Cardiac fibroblast (primary cell): ENCODE measurements at regions not wholly inside any gene's neighbourhood (a gene's known extent, or its start where the extent isn't known, plus 50 kb on each side); places are given as distances from the start of the nearest gene placed in this dataset.

ENCODE experiments used
- DNase-seq, 2 donors: peaks; one replicate each; pipeline versions ENCODE4 v3.0.0 to v3.0.0-alpha.2; 2010; ENCODE audit warnings: low read depth in 2 of 2
- H3K4me3 ChIP-seq, 2 donors: replicated peaks in 1 of 2; 1 replicate in 1 of 2; 2 replicates in 1 of 2; pipeline ENCODE4 v1.5.1; 2011; ENCODE audit warnings: low read depth in 2 of 2, low read length in 2 of 2, mild to moderate bottlenecking in 2 of 2, moderate library complexity in 1 of 2
- CTCF ChIP-seq: IDR thresholded peaks from one replicate; pipeline ENCODE4 v1.5.1; 2011; ENCODE audit warnings: low read depth, mild to moderate bottlenecking, low read length, inconsistent platforms

- no peak overlapping the region for H3K4me3 ChIP-seq
- TF ChIP-seq CTCF, result no peak
- DNase-seq, result no peak
Observed at GRCh38 chr3:190746531-190746930, 116.0 kb downstream of the GMNC start.

- no peak overlapping the region for H3K4me3 ChIP-seq
- no peak for TF ChIP-seq CTCF
- no peak for DNase-seq
Observed at GRCh38 chr3:190741788-190742187, 120.7 kb downstream of the GMNC start.

GRCh38 chr3:190739641-190740185 lies 122.8 kb downstream of the GMNC start:
- TF ChIP-seq CTCF, result no peak
- DNase-seq, result peak; percentile 12 to 48
- H3K4me3 ChIP-seq, result no peak overlapping the region

- no peak for TF ChIP-seq CTCF
- H3K4me3 ChIP-seq, result no peak overlapping the region
- DNase-seq, result peak in 1 of 2 donors; percentile 2
Observed at GRCh38 chr3:190738636-190739155, 123.8 kb downstream of the GMNC start.

- no peak for TF ChIP-seq CTCF
- DNase-seq, result no peak
- H3K4me3 ChIP-seq, result no peak overlapping the region
Observed at GRCh38 chr3:190737446-190737845, 125.0 kb downstream of the GMNC start.

GRCh38 chr3:190734490-190734889 lies 128.0 kb downstream of the GMNC start:
- H3K4me3 ChIP-seq, result no peak overlapping the region
- DNase-seq, result no peak
- no peak for TF ChIP-seq CTCF

- no peak overlapping the region for H3K4me3 ChIP-seq
- no peak for DNase-seq
- no peak for TF ChIP-seq CTCF
Observed at GRCh38 chr3:190733591-190734146, 128.8 kb downstream of the GMNC start.
